ENCODE measurements at regions not wholly inside any gene's neighbourhood (a gene's known extent, or its start where the extent isn't known, plus 50 kb on each side); places are given as distances from the start of the nearest gene placed in this dataset.

- Histone ChIP-seq H3K36me3 (ENCODE audit: control insufficient read depth in 4 of 4, insufficient read depth in 4 of 4, low read length in 4 of 4) (no peaks in the 10 kb centered on the region), H3K9ac (ENCODE audit: insufficient read depth in 1 of 2, low read length in 2 of 2) (no peak overlapping the region), H3K9me3 (ENCODE audit: control insufficient read depth in 4 of 4, insufficient read depth in 3 of 4, low read length in 3 of 4) (peaks cover 0 to 3% (median under 1%) of the 10 kb centered on the region in 4 donors), H3K27me3 (ENCODE audit: control insufficient read depth in 3 of 3, insufficient read depth in 3 of 3, low read length in 2 of 3) (no peaks in the 10 kb centered on the region), H3K4me3 (no peak overlapping the region), H3K4me1 (ENCODE audit: control insufficient read depth in 5 of 5, insufficient read depth in 5 of 5, low read length in 5 of 5) (no peaks in the 10 kb centered on the region), H3K27ac (ENCODE audit: low read depth in 1 of 2, low read length in 1 of 2) (no peak overlapping the region)
- TF ChIP-seq CTCF (IDR thresholded peaks at IDR 0.05; ENCODE audit: control extremely low read depth, extremely low read depth), result no peak
- ATAC-seq (ENCODE audit: insufficient read depth, low FRiP score) (no peak), DNase-seq (no peak)
- whole genome bisulfite sequencing, 2 donors, result 81 to 89% methylated on average over 5 of the region's 5 CpGs
Observed at GRCh38 chr10:124329941-124330340, 88.8 kb downstream of the OAT start.

DNA sequence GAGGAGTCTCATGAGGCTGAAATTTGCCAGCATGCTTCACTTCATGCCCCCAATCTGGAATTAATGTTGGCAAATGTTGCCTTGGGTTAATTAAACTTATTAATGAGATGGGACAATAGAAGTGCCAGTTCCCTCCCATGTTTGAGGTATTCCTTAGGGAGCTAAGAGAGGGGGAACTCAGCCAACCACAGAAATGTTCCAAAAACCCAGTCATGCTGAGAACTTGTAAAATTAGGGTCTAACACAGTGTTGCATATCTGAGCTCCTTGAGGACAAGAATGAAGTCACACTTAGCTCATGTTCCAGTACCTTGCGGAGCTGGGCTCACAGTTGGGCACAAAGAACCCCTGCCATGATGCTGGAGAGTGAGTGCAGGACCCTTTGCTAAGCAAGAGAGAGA, 89.4 kb downstream of the OAT start:
- peaks cover 0 to 3% (median under 1%) of the 10 kb centered on the region in 4 donors for H3K9me3 ChIP-seq (ENCODE audit: control insufficient read depth in 4 of 4, insufficient read depth in 3 of 4, low read length in 3 of 4)
- no peak overlapping the region for H3K27ac ChIP-seq (ENCODE audit: low read depth in 1 of 2, low read length in 1 of 2)
- no peaks in the 10 kb centered on the region for H3K36me3 ChIP-seq (ENCODE audit: control insufficient read depth in 4 of 4, insufficient read depth in 4 of 4, low read length in 4 of 4)
- TF ChIP-seq CTCF (IDR thresholded peaks at IDR 0.05; ENCODE audit: control extremely low read depth, extremely low read depth), result no peak
- no peaks in the 10 kb centered on the region for H3K4me1 ChIP-seq (ENCODE audit: control insufficient read depth in 5 of 5, insufficient read depth in 5 of 5, low read length in 5 of 5)
- DNase-seq, result no peak
- H3K9ac ChIP-seq (ENCODE audit: insufficient read depth in 1 of 2, low read length in 2 of 2), result no peak overlapping the region
- 95 to 99% methylated on average over 1 of the region's 1 CpG for WGBS, 2 donors
- no peaks in the 10 kb centered on the region for H3K27me3 ChIP-seq (ENCODE audit: control insufficient read depth in 3 of 3, insufficient read depth in 3 of 3, low read length in 2 of 3)
- no peak for ATAC-seq (ENCODE audit: insufficient read depth, low FRiP score)
- H3K4me3 ChIP-seq, result no peak overlapping the region

GRCh38 chr10:124328477-124329220, 90.1 kb downstream of the OAT start:
- no peak for ATAC-seq (ENCODE audit: insufficient read depth, low FRiP score)
- WGBS, 2 donors, result 76 to 84% methylated on average over 10 of the region's 10 CpGs
- H3K27ac ChIP-seq (ENCODE audit: low read depth in 1 of 2, low read length in 1 of 2), result no peak overlapping the region

More at GRCh38 chr10:124328477-124329220, 90.1 kb downstream of the OAT start:
- Histone ChIP-seq H3K9ac (ENCODE audit: insufficient read depth in 1 of 2, low read length in 2 of 2) (no peak overlapping the region), H3K4me1 (ENCODE audit: control insufficient read depth in 5 of 5, insufficient read depth in 5 of 5, low read length in 5 of 5) (no peaks in the 10 kb centered on the region), H3K27me3 (ENCODE audit: control insufficient read depth in 3 of 3, insufficient read depth in 3 of 3, low read length in 2 of 3) (no peaks in the 10 kb centered on the region), H3K36me3 (ENCODE audit: control insufficient read depth in 4 of 4, insufficient read depth in 4 of 4, low read length in 4 of 4) (no peaks in the 10 kb centered on the region), H3K9me3 (ENCODE audit: control insufficient read depth in 4 of 4, insufficient read depth in 3 of 4, low read length in 3 of 4) (peaks cover 0 to 3% (median under 1%) of the 10 kb centered on the region in 4 donors), H3K4me3 (no peak overlapping the region)
- no peak for TF ChIP-seq CTCF (IDR thresholded peaks at IDR 0.05; ENCODE audit: control extremely low read depth, extremely low read depth)
- DNase-seq, result no peak

Measured in lung (tissue), 11 donors.